Right lung (tissue), 2 donors: ENCODE measurements at regions not wholly inside any gene's neighbourhood (a gene's known extent, or its start where the extent isn't known, plus 50 kb on each side); places are given as distances from the start of the nearest gene placed in this dataset.
A peak's percentile ranks its signal among the peaks of the same experiment; 100 is the strongest.
"Not testable (repeated sequence)": the region's sequence is repeated elsewhere in the genome, so short reads cannot be mapped to it uniquely, and the experiment has no call there.

ENCODE experiments used
- DNase-seq, 2 donors: peaks; one replicate each; pipeline ENCODE4 v3.0.0-alpha.2; 2013

DNA sequence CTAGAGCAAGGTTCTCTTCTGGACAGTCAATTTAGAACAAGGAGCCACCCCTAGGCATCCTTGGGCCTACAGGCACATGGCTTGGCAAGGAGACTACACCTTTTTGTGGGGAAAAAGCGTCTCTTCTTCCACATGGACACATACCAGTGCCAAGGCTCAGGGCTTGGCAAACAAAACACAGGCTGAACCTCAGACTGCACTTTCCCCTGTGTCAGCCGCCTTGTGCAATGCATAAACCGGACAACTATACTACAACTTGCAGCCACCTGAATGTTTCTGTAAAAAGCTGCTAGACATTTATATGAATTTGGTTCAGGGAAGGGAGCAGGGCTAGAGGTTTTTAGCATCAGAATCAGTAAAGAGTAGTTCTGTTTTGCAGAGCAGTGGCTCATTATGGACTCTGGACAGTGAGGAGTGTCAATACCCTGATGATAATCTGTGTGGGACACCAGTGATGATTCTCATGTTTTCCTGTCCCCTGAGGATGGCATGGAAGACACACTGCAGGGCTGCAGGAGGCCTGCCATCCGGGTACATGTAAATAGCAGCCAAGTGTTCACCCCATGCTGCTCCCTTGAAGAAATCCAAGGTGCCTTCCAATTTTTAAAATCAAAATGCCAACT is 118.9 kb downstream of the GATA3 start:
- DNase-seq, result no peak

DNA sequence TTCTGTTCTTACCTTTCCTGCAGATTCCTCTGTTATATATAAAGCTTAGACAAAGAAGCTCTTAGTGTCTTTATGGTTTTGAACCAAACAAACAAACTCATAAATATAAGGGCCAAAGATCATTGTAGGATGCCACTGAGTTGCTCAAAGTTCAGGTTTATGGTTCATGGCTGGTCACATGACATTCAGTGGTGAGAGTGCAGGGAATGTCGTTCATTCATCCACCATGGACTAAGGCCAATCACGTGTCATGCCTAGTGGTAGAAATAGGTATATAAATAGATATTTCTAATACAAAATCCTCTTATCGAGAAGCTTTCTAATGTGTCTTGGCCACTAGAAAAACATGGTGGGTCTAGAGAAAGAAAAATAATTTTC is 119.4 kb downstream of the GATA3 start:
- DNase-seq, result no peak

DNA sequence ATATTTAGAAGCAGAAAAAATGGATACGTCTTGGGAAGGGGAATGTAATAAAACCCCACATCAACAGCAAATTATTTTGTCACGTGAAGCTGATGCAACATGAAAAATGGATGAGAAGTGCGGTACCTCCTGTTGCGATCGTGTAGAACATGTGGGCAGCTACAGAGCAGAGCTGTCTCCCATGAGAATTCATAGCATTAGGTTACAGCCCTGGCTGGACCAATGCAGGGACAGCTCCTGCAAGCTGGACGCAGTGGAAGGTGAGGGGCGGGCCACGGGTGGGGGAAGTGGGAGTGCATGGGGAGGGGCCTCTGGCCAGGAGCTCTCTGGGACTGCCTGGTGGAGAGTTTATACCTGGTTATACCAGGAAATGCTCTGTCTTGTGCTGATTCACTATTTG is 120.3 kb downstream of the GATA3 start:
- no peak for DNase-seq

DNA sequence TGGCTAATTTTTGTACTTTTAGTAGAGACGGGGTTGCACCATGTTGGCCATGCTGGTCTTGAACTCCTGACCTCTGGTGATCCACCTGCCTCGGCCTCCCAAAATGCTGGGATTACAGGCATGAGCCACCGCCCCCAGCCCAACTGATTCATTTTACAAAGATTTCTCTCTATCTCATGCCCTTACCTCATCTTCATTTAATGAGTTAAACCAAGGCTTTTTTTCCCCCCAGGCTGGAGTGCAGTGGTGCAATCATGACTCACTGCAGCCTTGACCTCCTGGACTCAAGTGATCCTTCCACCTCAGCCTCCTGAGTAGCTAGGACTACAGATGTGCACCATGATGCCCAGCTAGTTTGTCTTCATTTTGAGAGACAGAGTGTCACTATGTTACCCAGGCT is 123.0 kb downstream of the GATA3 start:
- DNase-seq, result not testable (repeated sequence)

DNA sequence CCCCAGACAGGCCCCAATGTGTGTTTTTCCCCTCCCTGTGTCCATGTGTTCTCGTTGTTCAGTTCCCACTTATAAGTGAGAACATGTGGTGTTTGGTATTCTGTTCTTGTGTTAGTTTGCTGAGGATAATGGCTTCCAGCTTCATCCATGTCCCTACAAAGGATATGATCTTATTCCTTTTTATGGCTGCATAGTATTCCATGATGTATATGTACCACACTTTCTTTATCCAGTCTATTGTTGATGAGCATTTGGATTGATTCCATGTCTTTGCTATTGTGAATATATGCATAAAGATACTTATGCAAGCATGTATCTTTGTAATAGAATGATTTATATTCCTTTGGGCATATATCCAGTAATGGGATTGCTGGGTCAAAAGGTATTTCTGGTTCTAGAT is 125.3 kb downstream of the GATA3 start:
- not testable (repeated sequence) for DNase-seq

DNA sequence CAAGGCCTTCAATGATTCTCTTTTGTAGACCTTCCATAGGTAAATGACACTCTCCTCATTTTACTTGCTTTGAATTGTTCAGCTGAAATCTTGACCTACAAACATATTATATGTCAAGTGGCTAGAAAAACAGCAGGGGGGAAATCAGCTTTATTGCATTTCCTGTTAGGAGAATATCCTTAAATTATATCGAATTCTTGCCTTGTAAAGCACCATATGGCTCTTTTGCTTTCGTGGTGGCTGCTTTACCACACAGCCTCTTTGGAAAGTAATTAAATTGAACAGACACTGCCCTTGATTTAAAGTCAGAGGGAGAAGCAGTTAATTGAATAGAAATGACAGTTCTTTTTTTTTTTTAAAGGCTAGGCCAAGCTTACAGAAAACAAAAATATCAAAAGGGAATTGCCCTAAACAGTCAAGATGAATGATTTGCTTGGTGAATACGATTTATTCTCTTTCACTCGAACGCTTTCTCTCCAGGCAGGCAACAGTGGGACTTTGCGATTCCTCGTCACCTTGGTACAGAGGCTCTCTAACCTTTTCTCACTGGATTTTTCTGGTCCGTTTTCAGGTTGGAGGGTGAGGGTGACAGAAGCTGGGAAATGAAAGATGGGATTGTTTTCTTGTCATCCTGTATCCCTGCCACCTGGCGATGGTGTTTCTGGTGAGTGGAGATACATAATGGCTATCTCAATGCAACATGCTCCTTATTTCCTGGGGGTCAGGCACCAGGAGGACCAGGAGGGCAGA is 126.0 kb downstream of the GATA3 start:
- no peak for DNase-seq

DNA sequence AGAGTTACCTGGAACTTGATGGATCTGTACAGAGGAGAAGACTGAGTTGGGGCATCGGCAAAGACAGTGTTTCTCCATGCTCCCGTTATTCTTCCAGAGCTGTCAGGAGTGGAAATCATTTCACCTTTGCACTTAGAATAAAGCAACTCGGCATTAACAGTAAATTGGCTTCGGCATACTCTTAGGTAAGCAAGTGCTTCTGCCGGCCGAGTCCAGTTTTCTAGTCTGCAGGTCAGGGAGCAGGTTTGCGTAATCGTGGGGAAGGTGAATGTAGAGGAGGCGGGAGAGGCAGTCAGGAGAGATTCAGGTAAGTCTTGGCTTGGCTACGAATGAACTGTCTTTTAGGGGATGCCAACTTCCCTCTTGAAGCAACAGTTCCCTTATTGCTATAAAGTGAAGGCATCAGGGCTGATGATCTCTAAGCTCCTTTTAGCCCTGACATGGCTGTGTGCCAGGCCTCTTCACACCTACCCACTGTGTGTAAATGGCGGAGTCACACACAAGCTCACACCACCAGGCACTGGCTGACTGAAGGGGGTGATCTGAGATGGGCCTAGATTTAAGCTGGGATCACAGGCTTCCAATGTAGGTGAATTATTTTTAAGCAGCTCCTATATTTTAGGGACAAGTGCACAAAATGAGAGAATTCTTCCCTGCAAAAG is 127.1 kb downstream of the GATA3 start:
- no peak for DNase-seq

DNA sequence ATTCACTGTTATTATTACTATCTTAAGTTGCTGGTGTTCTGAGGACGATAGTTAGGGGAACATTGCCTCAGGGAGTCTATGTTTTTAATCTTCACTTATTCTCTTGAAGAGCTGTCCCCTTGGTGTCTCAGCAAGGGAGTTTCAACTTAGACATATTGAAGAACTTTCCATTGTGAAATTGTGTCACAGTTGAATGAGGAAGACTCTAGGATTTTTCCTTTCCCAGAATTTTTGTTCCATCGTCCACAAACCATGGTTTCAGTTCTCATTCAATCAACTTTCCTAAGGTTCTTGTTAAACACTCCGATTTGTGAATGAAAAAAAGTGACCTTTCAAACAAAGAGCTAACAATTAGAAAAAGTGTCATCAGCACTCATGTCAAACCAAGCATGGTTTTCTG is 128.3 kb downstream of the GATA3 start:
- no peak for DNase-seq

DNA sequence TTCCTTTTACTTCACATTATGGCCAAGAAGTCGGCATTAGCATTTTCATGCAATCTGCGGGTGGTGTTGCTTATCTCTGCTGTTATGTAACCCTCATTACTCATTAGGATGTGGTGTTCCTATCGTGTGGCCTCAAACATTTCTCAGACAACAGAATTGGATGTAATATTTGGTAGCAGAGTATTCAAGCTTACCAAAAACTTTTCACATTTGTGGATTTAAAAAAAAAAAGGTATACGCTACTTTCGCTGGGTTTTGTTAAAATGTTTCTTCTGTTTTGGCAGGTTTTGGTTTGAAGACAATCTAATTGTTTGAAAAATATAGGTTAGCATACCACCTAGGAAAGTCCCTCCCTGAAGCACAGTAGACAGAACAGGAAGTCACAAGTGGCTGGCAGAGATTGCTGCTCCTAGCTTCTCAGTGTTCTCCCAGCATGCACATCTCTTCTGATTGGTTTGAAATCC is 128.8 kb downstream of the GATA3 start:
- no peak for DNase-seq

DNA sequence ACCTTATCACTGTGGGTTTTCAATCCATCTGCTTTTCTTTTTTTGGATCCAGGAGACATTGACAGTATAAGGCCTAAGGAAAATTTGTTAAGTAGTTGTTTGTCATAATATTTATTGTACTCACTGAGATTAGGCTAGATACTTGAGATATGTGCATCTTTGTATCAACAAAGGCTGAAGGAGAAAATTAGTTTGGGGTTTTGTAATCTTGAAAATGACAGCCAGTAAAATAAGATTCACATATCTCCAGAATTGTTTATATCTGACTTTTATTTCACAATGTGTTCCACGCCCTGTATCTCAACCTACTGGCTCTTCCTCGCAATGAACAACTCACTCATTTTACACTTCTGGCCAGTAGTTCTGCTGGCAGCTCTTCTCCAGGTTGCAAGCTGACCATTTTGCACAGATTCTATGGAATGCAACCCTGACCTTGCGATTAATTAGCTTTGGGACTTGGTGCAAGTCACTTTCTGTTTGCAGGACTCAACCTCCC is 132.7 kb downstream of the GATA3 start:
- DNase-seq, result no peak

DNA sequence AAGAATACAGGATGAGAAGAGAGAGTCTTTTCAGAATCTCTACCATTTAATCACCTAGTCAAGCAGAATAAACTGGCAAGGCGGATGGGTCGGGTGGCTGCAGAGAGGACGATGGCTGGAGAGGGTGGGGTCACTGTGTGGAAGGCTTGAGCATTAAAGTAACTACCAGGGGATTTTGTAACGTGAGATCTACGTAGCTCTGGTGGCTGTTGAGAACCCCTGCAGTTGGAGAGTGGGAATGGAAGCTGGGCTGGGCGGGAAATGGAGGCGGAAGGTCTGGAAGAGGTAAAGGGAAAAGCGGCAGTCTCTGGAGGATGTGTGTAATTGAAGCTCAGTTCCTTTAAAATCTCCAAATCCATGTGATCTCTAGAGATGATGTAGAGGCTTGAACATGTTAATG is 135.0 kb downstream of the GATA3 start:
- no peak for DNase-seq

DNA sequence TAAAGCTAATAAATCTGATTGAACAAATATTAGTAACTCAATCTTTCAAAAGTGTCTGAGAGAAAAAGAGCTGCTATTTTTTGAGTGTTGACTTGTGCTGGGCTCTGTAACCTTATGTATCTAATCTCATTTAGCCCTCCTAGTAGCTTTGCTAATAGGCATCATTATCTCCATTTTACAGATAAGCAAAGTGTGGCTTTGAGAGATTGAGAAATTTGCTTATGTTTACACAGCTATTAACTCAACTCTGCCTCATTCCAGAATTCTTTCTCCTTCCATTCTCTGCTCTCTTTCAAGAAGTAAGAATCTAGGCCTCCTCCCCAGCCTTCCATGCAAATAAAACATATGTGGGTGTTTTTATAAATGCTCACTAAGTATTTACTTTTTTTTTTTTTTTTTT is 137.8 kb downstream of the GATA3 start:
- no peak for DNase-seq

DNA sequence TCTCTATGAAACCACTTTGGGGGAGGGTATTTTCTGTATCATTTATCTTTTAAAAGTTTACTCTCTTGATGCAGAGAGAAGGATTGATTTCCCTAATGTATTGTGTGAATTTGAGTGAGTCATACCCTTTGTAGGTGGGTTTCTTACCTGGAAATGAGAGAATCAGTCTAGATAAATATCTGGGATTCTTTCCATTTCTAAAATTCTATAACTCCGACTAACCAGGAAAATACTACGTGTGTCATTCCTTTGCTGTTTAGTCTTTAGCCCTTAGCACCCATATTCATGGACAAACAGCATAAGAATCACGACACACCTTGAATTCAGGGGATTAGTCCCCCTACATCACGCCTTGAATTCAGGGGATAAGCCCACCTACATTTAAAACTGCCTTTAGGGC is 139.1 kb downstream of the GATA3 start:
- DNase-seq, result no peak

DNA sequence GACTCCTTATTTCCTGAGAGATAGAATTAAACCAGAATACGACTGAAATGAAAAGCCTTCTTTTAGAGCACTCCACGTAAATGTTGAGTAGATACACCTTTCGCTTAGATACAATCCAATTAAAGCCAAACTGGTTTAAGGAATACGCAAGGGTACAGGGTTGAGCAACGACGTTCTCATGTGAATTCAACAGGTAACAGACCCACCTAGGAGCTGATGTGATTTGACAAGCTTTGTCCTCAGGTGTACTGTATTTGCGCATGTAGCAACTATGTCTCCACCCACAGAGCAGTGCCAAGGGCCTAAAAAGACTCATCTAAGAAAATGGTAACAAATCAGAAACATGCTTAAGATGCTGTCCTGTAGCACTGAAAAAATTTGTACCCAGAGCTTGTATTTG is 139.6 kb downstream of the GATA3 start:
- no peak for DNase-seq

DNA sequence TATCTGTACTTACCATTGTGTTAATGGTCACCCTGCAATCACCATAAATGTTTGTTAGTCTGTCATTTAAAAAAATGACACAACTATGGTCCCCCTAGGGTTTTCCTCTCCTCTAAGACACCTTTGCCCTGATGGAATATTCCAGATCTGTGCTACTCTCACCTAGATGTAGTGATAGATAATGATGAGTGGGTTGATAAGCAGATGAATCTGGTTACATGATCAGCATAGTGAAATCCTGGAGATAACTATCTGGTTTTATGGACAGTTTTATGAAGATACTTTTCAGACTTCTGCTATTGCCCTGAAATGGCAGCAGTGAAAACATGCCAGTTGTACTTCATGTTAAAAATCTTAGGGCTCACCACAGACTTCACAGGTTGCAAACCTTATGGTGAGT is 152.4 kb downstream of the GATA3 start:
- no peak for DNase-seq

DNA sequence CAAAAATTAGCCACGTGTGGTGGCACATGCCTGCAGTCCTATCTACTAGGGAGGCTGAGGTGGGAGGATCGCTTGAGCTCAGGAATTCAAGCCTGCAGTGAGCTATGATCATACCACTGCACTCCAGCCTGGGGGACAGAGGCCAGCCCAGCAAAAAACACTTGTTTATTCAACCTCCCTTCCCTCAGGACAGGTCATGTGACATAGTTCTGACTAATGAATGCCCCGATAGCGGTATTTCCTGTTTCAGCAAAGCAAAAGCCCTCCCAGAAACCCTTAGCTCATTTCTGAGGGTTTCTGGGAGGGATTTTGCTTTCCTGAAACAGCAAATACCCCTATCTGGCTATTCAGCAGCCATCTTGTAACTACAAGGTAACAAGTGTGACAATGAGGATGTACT is 157.1 kb downstream of the GATA3 start:
- DNase-seq, result no peak

DNA sequence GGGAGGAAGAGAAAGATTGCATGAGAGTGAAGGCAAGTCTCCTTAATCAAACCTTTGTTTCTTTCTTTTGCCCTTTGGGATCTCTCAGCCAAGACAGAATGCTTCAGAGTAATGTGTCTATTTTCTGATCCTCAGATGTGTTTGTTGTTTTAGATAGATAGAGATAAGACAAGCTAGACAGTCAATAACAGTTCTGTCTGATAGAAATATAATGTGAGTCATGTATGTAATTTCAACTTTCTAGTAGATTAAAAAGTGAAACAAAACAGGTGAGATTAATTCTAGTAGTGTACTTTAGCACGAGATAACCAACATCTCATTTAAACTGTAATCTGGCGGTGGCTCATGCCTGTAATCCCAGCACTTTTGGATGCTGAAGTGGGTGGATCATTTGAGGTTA is 159.2 kb downstream of the GATA3 start:
- no peak for DNase-seq

DNA sequence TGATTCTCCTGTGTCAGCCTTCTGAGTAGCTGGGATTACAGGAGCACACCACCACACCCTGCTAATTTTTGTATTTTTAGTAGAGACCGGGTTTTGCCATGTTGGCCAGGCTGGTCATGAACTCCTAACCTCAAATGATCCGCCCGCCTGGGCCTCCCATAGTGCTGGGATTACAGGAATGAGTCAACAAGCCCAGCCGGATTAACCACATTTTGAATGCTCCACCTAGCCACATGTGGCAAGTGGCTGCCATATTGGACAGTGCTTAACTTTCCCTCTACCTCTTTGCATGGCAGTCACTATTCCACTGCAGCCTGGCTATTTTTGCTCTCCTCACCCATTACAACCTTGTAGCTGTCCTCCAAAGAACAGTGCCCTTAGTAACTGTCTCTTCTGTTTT is 160.1 kb downstream of the GATA3 start:
- DNase-seq, result no peak

DNA sequence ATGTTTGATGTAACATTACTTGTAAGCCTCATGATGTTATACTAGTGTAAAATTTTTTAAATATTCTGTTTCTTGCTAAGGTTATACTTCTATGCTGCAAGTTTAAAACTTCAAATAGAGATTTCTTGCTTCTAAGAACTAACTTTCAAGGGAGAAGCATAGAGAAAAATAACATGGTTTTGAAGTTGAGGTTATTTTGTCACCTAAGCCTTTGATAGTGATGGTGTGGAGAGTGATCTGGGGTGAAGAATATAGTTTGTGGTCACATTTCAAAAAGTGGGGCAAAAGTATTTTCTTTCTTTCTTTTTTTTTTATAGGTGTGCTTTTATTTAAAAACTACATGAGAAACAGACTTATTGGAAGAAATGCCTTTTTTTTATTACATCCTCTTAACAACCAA is 162.4 kb downstream of the GATA3 start:
- no peak for DNase-seq

DNA sequence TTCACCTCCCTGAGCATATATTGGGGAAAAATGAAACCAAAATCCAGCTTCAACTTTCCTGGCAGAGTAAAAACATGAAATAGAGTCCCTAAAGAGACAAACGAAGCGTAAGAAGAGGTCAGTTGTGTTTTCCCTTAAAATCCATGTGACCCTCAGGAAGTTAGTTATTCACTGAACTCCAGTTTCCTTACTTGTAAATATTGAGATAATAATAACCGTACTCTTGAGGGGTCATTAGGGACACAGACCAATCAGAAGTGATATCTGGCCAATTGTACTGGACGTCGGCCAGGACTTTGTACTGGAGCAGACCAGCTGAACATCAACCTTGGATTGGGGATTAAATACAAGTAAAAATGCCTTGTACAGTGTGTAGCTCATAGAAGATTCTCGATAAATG is 167.0 kb downstream of the GATA3 start:
- DNase-seq, result peak; percentile 12

DNA sequence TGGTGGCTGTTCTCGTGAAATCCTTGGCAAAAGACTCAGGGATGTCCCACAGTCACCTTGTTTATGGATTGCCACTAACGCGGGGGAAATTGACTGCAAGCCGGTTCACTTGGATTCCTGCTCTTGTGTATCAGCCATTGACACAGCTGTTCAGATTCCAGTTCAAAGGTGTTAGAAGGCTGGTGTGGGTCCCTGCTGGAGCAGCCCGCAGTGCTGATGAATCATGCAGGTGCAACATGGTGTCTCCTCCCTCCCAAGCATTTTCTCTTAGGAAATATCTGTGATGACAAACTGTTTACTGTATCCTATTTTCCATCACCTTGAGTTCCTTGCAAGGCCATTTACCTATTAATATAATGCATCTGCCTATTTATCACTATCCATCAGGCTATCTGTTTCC is 170.1 kb downstream of the GATA3 start:
- DNase-seq, result no peak

DNA sequence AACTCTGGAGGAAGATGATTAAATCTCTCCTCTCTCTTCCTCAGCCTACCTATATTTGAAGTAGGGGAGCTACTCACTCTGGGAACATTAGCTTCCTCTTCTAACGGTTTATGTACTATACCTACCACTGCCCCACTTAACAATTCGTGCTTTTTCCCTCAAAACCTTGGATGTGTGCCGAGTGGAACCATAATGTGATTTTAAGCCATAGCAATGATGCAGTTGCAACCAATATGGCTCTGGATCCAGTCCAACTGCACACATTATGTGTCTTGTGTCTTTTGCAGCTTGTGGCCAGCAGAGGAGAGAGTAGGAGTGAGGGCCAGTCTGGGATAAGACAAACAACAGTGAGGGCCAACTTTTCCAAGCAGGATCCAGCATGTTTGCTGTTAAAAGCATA is 170.7 kb downstream of the GATA3 start:
- DNase-seq, result peak; percentile 5 to 7

DNA sequence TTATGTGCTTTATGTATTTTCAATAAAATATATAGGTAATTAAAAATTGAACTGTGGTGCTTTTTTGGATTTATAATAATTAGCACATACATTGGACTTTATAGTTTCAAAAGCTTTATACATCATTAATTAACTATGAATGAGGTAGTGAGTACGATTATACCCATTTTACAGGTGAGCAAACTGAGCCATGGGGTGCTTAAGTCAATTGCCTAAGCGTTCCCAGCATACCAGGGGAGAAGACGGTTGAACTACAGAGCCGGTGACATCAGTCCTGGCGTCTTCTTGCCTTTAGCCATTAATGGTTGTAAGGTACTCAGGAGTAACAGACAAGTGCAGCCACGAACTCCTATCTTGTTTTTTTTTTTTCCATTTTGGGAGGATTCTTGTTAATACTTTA is 172.8 kb downstream of the GATA3 start:
- no peak for DNase-seq
